Posterior vena cava (tissue), 2 donors: ENCODE measurements at regions not wholly inside any gene's neighbourhood (a gene's known extent, or its start where the extent isn't known, plus 50 kb on each side); places are given as distances from the start of the nearest gene placed in this dataset.

ENCODE experiments used
- DNase-seq: peaks from one replicate; pipeline ENCODE4 v3.0.0-alpha.2; 2020; ENCODE audit warnings: low spot score
- intact Hi-C, 2 donors: fragments of 100-400 bp; cut with DNase I; formaldehyde crosslinking; loops; one replicate each; pipeline versions ENCODE4 v1.14.1 to v1.14.2; 2022 to 2023
- donor health status: DM: yes; HTN: yes; CAD: no.
- donor health status: DM: yes; HTN: yes; CAD: no.

- no peak for DNase-seq
- intact Hi-C loops = no loop called here
Observed at GRCh38 chr14:29166507-29166906, 399.9 kb downstream of the FOXG1 start.

- intact Hi-C loops = no loop called here
Observed at GRCh38 chr14:29168149-29168548, 401.6 kb downstream of the FOXG1 start.

GRCh38 chr14:29169408-29169807, 402.8 kb downstream of the FOXG1 start:
- no peak for DNase-seq

More at GRCh38 chr14:29168149-29168548, 401.6 kb downstream of the FOXG1 start:
- DNase-seq = no peak

GRCh38 chr14:29175706-29176105, 409.1 kb downstream of the FOXG1 start:
- no peak for DNase-seq
- intact Hi-C loops = no loop called here

More at GRCh38 chr14:29169408-29169807, 402.8 kb downstream of the FOXG1 start:
- intact Hi-C loops = no loop called here

GRCh38 chr14:29176876-29177275, 410.3 kb downstream of the FOXG1 start:
- DNase-seq = no peak
- intact Hi-C loops = no loop called here

- no peak for DNase-seq
- intact Hi-C loops = loop anchor here in 1 of 2 donors (2.0 kb wide), 1 partner anchor 34 kb away; no protein-coding TSS in a partner anchor
Observed at GRCh38 chr14:29178971-29179370, 412.4 kb downstream of the FOXG1 start.

GRCh38 chr14:29191092-29191491, 424.5 kb downstream of the FOXG1 start:
- DNase-seq = no peak
- intact Hi-C loops = no loop called here

GRCh38 chr14:29197557-29197956, 431.0 kb downstream of the FOXG1 start:
- intact Hi-C loops = no loop called here

GRCh38 chr14:29205658-29206057, 439.1 kb downstream of the FOXG1 start:
- DNase-seq = no peak
- intact Hi-C loops = no loop called here

More at GRCh38 chr14:29197557-29197956, 431.0 kb downstream of the FOXG1 start:
- DNase-seq = no peak

GRCh38 chr14:29215853-29216252, 449.3 kb downstream of the FOXG1 start:
- no peak for DNase-seq
- intact Hi-C loops = no loop called here

- intact Hi-C loops = no loop called here
- no peak for DNase-seq
Observed at GRCh38 chr14:29216268-29217232, 450.0 kb downstream of the FOXG1 start.

GRCh38 chr14:29217813-29218450, 451.3 kb downstream of the FOXG1 start:
- intact Hi-C loops = no loop called here
- no peak for DNase-seq

GRCh38 chr14:29220072-29220471, 453.5 kb downstream of the FOXG1 start:
- intact Hi-C loops = no loop called here
- DNase-seq = no peak

GRCh38 chr14:29220566-29220965, 454.0 kb downstream of the FOXG1 start:
- DNase-seq = no peak
- intact Hi-C loops = no loop called here

- intact Hi-C loops = no loop called here
- no peak for DNase-seq
Observed at GRCh38 chr14:29222006-29222405, 455.4 kb downstream of the FOXG1 start.

- intact Hi-C loops = no loop called here
- DNase-seq = no peak
Observed at GRCh38 chr14:29222671-29223268, 456.2 kb downstream of the FOXG1 start.

GRCh38 chr14:29223947-29224346, 457.4 kb downstream of the FOXG1 start:
- intact Hi-C loops = no loop called here
- DNase-seq = no peak

- no peak for DNase-seq
Observed at GRCh38 chr14:29227631-29228030, 461.0 kb downstream of the FOXG1 start.

GRCh38 chr14:29232153-29232552, 465.6 kb downstream of the FOXG1 start:
- intact Hi-C loops = no loop called here
- no peak for DNase-seq

More at GRCh38 chr14:29227631-29228030, 461.0 kb downstream of the FOXG1 start:
- intact Hi-C loops = no loop called here

GRCh38 chr14:29232711-29233110, 466.1 kb downstream of the FOXG1 start:
- DNase-seq = no peak
- intact Hi-C loops = no loop called here
